GM13977 (cell line): ENCODE measurements at regions not wholly inside any gene's neighbourhood (a gene's known extent, or its start where the extent isn't known, plus 50 kb on each side); places are given as distances from the start of the nearest gene placed in this dataset.

Experiments used
- DNase-seq: peaks from one replicate; pipeline ENCODE4 v3.0.0; 2012; ENCODE audit warnings: low spot score
- CTCF ChIP-seq: IDR thresholded peaks from 2 replicates; pipeline ENCODE4 v1.5.1; 2012; ENCODE audit warnings: mild to moderate bottlenecking, control low read depth; ENCODE audit not compliant: insufficient read depth; ENCODE audit errors: extremely low read depth, missing control alignments
- in situ Hi-C: fragments of 300-500 bp; cut with MboI; formaldehyde crosslinking; loops from one replicate; pipeline ENCODE4 v1.12.0; 2022; ENCODE audit warnings: low sequenced_read_pairs, low pct_unique_long_range_greater_than_20kb, mixed read lengths, inconsistent platforms; ENCODE audit not compliant: unreplicated experiment

- no peak for DNase-seq
- in situ Hi-C loops: no loop called here
- no peak for TF ChIP-seq CTCF
Measured at GRCh38 chr6:19039287-19039686, 652.1 kb downstream of the RNF144B start.

- TF ChIP-seq CTCF: no peak
- DNase-seq: no peak
- in situ Hi-C loops: no loop called here
Measured at GRCh38 chr6:19041906-19042305, 654.8 kb downstream of the RNF144B start.

- no peak for TF ChIP-seq CTCF
- no peak for DNase-seq
- in situ Hi-C loops: no loop called here
Measured at GRCh38 chr6:19042420-19042819, 655.3 kb downstream of the RNF144B start.

GRCh38 chr6:19050765-19051164, 663.6 kb downstream of the RNF144B start:
- in situ Hi-C loops: no loop called here
- no peak for DNase-seq

GRCh38 chr6:19052219-19052618, 665.1 kb downstream of the RNF144B start:
- TF ChIP-seq CTCF: no peak
- in situ Hi-C loops: no loop called here
- DNase-seq: no peak

More at GRCh38 chr6:19050765-19051164, 663.6 kb downstream of the RNF144B start:
- TF ChIP-seq CTCF: no peak

- DNase-seq: no peak
- no peak for TF ChIP-seq CTCF
- in situ Hi-C loops: no loop called here
Measured at GRCh38 chr6:19059102-19059501, 672.0 kb downstream of the RNF144B start.

- DNase-seq: no peak
- no peak for TF ChIP-seq CTCF
- in situ Hi-C loops: no loop called here
Measured at GRCh38 chr6:19067165-19067564, 680.0 kb downstream of the RNF144B start.
